ENCODE measurements at regions not wholly inside any gene's neighbourhood (a gene's known extent, or its start where the extent isn't known, plus 50 kb on each side); places are given as distances from the start of the nearest gene placed in this dataset.

DNA sequence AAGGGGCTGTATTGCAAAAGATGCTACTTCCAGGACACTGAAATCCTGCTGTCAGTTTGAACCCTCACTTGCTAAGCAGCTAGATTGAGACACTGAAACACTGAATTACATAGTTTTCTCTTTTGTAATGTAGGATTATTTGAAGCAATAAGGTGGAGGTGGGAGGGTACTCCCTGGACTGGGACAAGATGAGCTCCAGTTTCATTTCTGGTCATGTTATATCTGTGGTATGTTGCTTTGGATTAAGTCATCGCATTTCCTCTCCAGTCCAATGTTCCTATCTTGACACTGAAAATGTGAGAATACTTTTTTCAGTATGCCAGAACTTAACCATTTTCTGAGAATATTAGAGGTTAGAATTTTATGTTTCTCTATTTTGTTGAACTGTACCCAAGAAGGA, 426.2 kb upstream of the MEX3C start:
- H3K4me1 ChIP-seq (replicated peaks), result no peaks in the 10 kb centered on the region
- no peak for DNase-seq (ENCODE audit: low read depth in 1 of 2, low spot score in 2 of 2)
- no peaks in the 10 kb centered on the region; the same call in 1 of the 2 replicates for H3K9me3 ChIP-seq (replicated peaks)
- H3K4me3 ChIP-seq, result no peak overlapping the region
- no peaks in the 10 kb centered on the region for H3K27me3 ChIP-seq (replicated peaks)
- H3K36me3 ChIP-seq, result no peaks in the 10 kb centered on the region
- no peak overlapping the region for H3K27ac ChIP-seq

DNA sequence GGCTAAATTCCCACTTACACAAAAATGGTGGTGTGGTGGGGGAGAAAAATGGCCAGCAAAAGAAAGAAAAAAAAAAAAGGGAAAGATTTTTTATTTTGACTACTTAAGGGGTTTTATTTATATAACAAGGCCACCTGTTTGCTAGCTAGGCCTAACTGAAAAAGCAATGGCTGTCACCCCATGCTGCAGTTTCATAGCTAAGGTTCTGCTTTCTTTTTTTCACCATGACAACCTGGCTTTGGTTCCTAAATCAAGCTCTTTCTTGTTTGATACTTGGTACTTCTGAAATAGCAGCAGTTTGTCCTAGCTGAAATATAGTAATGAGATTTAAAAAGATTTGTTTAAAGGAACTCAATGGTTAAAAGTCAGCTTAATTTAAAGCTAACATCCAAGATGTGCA, 433.2 kb upstream of the MEX3C start:
- H3K36me3 ChIP-seq, result no peaks in the 10 kb centered on the region
- no peaks in the 10 kb centered on the region for H3K9me3 ChIP-seq (replicated peaks)
- DNase-seq (ENCODE audit: low read depth in 1 of 2, low spot score in 2 of 2), result no peak
- no peaks in the 10 kb centered on the region for H3K4me1 ChIP-seq (replicated peaks)
- no peak overlapping the region for H3K27ac ChIP-seq
- H3K27me3 ChIP-seq (replicated peaks), result no peaks in the 10 kb centered on the region
- no peak overlapping the region for H3K4me3 ChIP-seq

DNA sequence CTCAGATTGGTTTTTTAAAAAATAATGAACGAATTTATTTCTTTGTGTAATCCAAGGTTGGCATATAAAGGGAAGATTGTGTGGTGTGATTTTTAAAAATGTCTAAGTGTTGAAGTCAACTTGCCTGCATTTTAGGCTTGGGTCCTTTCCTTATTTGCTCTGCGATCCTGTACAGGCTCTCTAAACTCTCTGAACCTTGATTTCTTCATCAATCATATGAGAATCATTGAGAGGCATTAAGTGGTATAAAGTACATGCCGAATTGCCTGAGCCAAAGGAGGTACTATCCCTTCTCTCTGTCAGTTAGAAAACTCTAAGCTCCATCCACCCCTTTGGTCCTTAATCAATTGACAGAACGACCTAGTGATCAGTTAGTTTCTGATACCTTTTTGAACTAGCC, 440.4 kb upstream of the MEX3C start:
- Histone ChIP-seq H3K27ac (no peak overlapping the region), H3K36me3 (no peaks in the 10 kb centered on the region), H3K9me3 (replicated peaks) (0 out of 2 replicates have a peak, but pooled peaks cover 2% of the 10 kb centered on the region), H3K4me3 (no peak overlapping the region), H3K4me1 (replicated peaks) (no peaks in the 10 kb centered on the region), H3K27me3 (replicated peaks) (no peaks in the 10 kb centered on the region)
- DNase-seq (ENCODE audit: low read depth in 1 of 2, low spot score in 2 of 2), result no peak

DNA sequence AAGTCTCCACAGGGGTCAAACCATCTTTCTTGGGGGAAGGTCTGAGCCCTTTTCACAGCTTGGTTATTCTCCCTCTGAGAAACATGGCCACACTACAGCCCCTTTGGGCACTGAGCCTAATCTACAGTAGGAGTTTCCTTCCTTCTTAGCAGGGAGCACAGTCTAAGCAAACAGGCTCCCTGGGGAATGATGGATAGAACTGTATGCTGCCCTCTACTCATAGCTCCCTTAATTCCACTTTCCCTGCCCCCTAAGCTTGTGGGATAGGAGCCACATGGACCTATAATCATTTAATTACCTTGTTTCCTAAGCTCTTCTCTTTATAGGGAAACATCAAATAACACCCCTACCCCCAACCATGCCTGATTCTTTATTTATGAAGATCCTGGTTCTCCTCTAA, 442.1 kb upstream of the MEX3C start:
- no peak for DNase-seq (ENCODE audit: low read depth in 1 of 2, low spot score in 2 of 2)
- H3K4me3 ChIP-seq, result no peak overlapping the region
- no peak overlapping the region for H3K27ac ChIP-seq
- no peaks in the 10 kb centered on the region for H3K36me3 ChIP-seq
- no peaks in the 10 kb centered on the region for H3K4me1 ChIP-seq (replicated peaks)
- H3K9me3 ChIP-seq (replicated peaks), result 0 out of 2 replicates have a peak, but pooled peaks cover 2% of the 10 kb centered on the region
- H3K27me3 ChIP-seq (replicated peaks), result no peaks in the 10 kb centered on the region

DNA sequence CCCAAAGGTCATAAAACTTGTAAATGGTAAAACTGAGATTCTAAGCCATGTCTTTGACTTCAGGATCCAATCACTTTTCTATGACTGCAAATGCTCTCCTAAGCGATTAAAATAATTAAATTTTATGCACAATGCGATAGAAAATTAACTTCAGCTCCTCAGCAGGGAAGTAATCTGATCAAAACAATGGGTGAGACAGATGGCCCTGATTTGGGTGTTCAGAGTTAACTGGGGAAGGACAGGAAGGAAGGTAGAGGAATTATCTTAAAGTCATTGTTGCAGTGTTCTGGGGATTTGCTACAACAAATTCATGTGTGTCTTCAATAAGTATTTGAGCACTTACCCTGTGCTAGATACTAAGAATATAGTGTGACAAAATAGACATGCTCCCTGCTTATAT, 446.0 kb upstream of the MEX3C start:
- Histone ChIP-seq H3K4me1 (replicated peaks) (no peaks in the 10 kb centered on the region), H3K36me3 (no peaks in the 10 kb centered on the region), H3K9me3 (replicated peaks) (0 out of 2 replicates have a peak, but pooled peaks cover 2% of the 10 kb centered on the region), H3K27me3 (replicated peaks) (no peaks in the 10 kb centered on the region), H3K4me3 (no peak overlapping the region), H3K27ac (no peak overlapping the region)
- no peak for DNase-seq (ENCODE audit: low read depth in 1 of 2, low spot score in 2 of 2)

DNA sequence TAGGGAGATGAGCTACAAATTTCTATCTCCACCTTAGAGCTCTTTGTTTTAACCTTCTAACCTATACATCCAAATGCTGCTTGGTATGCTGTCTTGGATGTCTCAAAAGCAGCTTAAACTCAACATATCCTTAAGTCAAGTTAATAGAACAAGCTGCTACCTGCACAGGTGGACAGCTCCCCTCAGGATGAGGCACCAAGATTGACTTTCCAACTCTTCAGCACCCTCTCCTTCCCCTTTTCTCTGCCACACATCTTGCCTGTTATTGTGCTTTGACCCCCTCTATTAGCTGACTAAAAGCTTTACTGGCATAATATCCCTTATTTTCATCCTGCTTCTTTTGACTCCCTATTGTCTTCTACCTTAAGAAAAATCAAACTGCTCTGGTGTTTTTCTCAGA, 448.1 kb upstream of the MEX3C start:
- Histone ChIP-seq H3K36me3 (no peaks in the 10 kb centered on the region), H3K27ac (no peak overlapping the region), H3K27me3 (replicated peaks) (no peaks in the 10 kb centered on the region), H3K9me3 (replicated peaks) (no peaks in the 10 kb centered on the region), H3K4me3 (no peak overlapping the region), H3K4me1 (replicated peaks) (no peaks in the 10 kb centered on the region)
- DNase-seq (ENCODE audit: low read depth in 1 of 2, low spot score in 2 of 2), result no peak

DNA sequence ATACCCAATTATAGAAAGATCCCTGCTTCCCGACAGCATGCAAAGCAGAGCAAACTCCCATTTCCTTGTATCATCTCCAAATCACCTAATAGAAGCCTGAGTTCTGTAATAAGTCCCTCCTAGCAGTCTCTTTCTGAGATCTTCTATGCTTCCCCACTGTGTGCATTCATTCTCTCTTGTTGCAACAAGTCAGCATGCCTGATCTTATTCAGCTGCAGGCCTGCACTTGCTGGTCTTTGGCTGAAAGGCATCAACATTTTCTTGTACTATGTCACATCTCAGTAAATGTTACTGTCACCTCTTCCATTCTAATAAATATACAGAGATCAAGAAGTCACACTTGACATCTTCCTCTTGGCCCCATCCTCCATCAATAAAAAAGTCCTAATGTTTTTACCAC, 449.9 kb upstream of the MEX3C start:
- H3K27ac ChIP-seq, result no peak overlapping the region
- no peaks in the 10 kb centered on the region for H3K36me3 ChIP-seq
- no peak overlapping the region for H3K4me3 ChIP-seq
- no peak for DNase-seq (ENCODE audit: low read depth in 1 of 2, low spot score in 2 of 2)
- no peaks in the 10 kb centered on the region for H3K9me3 ChIP-seq (replicated peaks)
- H3K4me1 ChIP-seq (replicated peaks), result no peaks in the 10 kb centered on the region
- no peaks in the 10 kb centered on the region for H3K27me3 ChIP-seq (replicated peaks)

DNA sequence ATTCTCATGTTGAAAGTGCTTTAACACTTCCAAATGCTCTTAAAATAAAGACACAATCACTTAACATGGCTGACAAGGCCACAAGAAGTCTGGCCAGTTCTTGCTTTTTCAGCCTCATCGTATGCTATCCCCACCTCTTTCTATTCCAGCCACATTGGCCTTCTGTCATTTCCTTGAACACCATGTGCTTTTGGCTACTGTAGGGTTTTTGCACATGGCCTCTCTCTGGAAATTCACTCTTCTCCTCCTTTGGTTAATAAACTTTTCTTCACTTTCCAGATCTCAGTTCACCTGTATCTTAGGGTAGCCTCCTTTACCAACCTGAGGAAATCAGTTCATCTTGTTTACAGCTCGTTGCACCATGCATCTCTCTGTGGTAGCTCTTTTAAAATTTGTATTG, 450.5 kb upstream of the MEX3C start:
- Histone ChIP-seq H3K27me3 (replicated peaks) (no peaks in the 10 kb centered on the region), H3K9me3 (replicated peaks) (no peaks in the 10 kb centered on the region), H3K36me3 (no peaks in the 10 kb centered on the region), H3K4me3 (no peak overlapping the region), H3K27ac (no peak overlapping the region), H3K4me1 (replicated peaks) (no peaks in the 10 kb centered on the region)
- DNase-seq (ENCODE audit: low read depth in 1 of 2, low spot score in 2 of 2), result no peak

DNA sequence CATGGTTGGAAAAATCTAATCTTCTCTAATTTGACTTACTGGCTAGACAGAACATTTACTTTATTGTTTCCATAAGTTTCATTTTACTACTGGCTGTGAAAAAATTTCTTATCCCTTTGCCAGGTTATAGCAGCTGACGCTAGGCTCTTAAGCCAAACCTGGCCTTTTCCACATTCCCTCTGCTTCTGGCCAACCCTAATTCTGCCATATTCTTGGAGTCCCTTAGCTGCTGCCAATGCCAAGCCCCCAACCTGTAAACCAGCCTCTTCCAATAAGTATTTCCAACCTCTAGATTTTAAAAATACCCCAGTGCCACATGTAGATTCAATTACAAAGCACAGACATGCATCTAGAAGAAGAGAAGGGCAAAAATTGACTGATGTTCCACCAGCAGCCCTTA, 452.3 kb upstream of the MEX3C start:
- no peak overlapping the region for H3K4me3 ChIP-seq
- H3K36me3 ChIP-seq, result no peaks in the 10 kb centered on the region
- H3K27ac ChIP-seq, result no peak overlapping the region
- H3K27me3 ChIP-seq (replicated peaks), result no peaks in the 10 kb centered on the region
- H3K9me3 ChIP-seq (replicated peaks), result no peaks in the 10 kb centered on the region
- no peak for DNase-seq (ENCODE audit: low read depth in 1 of 2, low spot score in 2 of 2)
- H3K4me1 ChIP-seq (replicated peaks), result no peaks in the 10 kb centered on the region

DNA sequence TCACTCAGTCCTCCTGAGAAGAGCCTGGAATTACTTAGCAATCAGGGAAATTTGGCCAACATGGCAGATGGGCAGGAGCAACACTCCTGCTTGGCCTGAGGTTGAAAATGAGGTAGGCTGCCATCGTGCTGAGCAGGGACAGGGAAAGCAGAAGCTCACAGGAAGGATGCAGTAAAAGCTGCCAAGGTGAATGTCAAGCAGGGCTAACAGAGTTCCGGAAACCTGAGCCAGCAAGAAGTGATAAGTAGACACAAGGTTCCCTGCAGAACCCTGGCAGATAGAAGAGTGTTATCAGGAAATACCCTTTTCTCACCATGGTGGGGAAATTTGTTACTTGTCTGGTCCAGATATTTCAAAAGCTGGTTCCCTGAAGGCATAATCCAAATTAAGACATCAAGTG, 454.3 kb upstream of the MEX3C start:
- Histone ChIP-seq H3K27me3 (replicated peaks) (no peaks in the 10 kb centered on the region), H3K9me3 (replicated peaks) (no peaks in the 10 kb centered on the region), H3K4me3 (no peak overlapping the region), H3K4me1 (replicated peaks) (no peaks in the 10 kb centered on the region), H3K36me3 (no peaks in the 10 kb centered on the region), H3K27ac (no peak overlapping the region)
- no peak for DNase-seq (ENCODE audit: low read depth in 1 of 2, low spot score in 2 of 2)

DNA sequence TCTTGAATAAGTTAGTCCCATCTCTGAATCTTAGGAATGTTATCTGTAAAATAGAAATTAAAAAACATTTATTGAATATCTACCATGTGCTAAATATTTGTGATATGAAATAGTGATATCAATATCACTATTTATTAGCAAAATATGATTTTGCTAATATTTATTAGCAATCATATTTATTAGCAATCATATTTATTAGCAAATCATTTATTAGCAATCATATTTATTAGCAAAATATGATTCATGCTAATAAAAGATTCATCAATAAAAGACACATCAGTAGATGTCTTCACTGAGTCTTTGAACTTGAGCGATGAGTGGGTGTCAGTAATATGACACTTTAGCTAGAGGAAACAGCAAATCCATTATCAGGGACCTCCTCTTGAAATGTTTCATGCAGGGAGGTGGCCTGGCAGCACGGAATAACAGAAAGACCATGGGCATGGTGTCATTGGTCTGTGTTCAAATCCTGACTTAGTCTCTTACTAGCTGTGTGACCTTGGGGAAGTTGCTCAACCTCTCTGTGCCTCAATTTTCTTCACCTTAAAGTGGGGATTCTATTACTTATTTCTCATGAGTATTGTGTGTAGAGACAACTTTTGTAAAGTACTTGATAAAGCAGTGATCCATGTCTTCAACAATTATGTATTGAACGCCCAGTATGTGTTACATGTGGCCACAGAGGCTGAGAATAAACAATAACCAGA, 456.2 kb upstream of the MEX3C start:
- H3K27ac ChIP-seq, result no peak overlapping the region
- H3K9me3 ChIP-seq (replicated peaks), result no peaks in the 10 kb centered on the region
- no peak for DNase-seq (ENCODE audit: low read depth in 1 of 2, low spot score in 2 of 2)
- H3K4me1 ChIP-seq (replicated peaks), result no peaks in the 10 kb centered on the region
- H3K4me3 ChIP-seq, result no peak overlapping the region
- H3K36me3 ChIP-seq, result no peaks in the 10 kb centered on the region
- H3K27me3 ChIP-seq (replicated peaks), result no peaks in the 10 kb centered on the region

DNA sequence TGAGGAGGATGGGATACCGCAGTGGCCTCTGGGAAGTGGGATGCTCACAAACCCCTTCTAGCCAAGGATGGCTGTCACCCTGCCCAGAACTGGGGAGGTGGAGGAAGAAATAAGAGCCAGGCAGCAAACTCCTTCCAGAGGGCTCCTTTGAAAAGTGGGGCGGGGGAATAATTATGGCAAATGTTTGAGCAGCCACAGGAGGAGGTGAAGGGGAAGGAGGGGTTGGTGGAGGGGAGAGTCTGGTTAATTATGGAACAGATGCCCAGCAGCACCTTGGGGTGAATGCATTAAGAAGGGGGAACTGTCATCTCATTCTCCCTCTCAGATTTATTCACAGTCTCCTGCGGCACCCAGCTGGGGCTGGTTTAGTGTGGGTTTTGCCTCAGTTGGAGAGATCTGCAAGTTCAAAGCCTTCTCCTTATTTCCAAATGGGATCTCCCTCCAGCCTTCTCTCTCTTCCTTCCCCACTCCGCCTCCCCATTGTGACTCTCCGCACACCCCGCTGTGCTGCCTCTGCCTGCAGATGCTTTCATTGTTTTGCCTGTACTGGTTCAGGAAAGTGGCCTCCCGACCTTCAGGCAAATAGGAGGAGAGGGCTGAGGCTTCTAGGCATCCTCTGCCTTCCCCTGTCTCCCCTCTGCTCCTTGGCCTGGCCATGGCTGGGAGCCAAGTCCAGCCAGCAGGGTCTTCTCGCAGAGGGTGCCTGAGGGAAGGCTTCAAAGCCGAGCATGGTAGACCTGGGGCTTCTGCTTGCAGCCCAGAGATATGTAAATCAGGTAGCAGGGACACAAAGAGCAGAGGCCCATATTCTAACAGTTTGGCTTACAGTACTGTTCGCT, 457.2 kb upstream of the MEX3C start:
- H3K4me1 ChIP-seq (replicated peaks), result no peaks in the 10 kb centered on the region
- H3K4me3 ChIP-seq, result no peak overlapping the region
- DNase-seq (ENCODE audit: low read depth in 1 of 2, low spot score in 2 of 2), result no peak
- H3K27me3 ChIP-seq (replicated peaks), result no peaks in the 10 kb centered on the region
- H3K27ac ChIP-seq, result no peak overlapping the region
- no peaks in the 10 kb centered on the region for H3K9me3 ChIP-seq (replicated peaks)
- H3K36me3 ChIP-seq, result no peaks in the 10 kb centered on the region

DNA sequence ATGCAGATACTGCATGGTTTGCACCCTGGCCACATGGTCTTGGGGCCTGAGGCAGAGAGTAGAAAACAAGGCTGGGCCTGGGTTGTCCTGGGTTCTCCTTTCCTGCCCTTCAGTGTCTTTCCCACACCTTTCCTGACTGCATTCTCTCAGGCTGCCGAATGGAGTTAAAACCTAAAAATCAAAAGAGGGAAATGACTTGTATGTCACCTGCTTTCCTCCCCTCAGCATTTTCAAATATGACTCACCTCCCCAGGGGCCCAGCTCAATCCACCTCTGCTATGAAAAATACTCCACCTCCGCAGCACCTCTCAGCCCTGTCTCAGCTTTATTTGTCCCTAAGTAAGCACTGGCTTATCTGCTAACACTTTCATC, 457.8 kb upstream of the MEX3C start:
- no peaks in the 10 kb centered on the region for H3K36me3 ChIP-seq
- DNase-seq (ENCODE audit: low read depth in 1 of 2, low spot score in 2 of 2), result no peak
- H3K27ac ChIP-seq, result no peak overlapping the region
- no peak overlapping the region for H3K4me3 ChIP-seq
- H3K4me1 ChIP-seq (replicated peaks), result no peaks in the 10 kb centered on the region
- H3K9me3 ChIP-seq (replicated peaks), result no peaks in the 10 kb centered on the region
- H3K27me3 ChIP-seq (replicated peaks), result no peaks in the 10 kb centered on the region

DNA sequence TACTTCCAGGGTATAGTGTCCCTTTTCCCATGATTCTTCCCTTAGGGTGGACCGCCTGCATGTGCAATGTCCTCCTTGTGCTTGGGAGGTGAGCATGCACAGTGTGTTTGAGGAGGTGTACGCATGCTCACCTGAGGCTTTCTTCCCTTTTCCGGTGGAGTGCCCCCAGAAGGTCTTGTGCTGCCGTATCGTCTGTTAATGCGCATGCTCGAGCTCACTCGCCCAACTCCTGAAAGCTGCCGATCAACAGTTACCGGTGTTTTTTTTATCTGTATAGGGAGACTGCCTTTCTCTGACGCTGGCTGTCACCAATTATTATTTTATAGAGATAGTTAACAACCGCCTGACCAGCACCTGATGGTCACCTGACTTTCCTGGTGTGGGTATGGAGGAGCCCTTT, 458.8 kb upstream of the MEX3C start:
- no peak overlapping the region for H3K27ac ChIP-seq
- H3K27me3 ChIP-seq (replicated peaks), result no peaks in the 10 kb centered on the region
- H3K36me3 ChIP-seq, result no peaks in the 10 kb centered on the region
- H3K4me3 ChIP-seq, result no peak overlapping the region
- no peak for DNase-seq (ENCODE audit: low read depth in 1 of 2, low spot score in 2 of 2)
- H3K9me3 ChIP-seq (replicated peaks), result no peaks in the 10 kb centered on the region
- no peaks in the 10 kb centered on the region for H3K4me1 ChIP-seq (replicated peaks)
